ENCODE measurements at regions not wholly inside any gene's neighbourhood (a gene's known extent, or its start where the extent isn't known, plus 50 kb on each side); places are given as distances from the start of the nearest gene placed in this dataset.

DNA sequence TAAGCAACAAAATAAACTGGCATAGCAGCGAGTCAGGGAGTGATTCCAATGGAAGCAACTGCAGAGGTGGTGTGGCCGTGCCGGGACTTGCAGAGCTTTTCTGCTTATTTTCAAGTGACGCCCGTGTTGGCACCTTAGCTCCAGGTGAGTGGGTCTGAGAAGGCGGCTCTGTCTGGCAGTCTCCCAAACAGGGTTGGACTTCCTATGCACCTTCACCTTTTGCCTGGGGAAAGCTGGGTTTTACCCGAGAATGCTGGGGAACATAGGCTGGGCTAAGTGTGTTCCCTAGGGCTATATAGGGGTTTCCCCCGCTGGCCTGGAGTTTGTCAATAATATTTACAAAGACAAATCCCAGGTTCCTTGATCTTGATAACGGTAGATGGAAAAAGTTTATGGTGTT, 179.9 kb upstream of the TBL1XR1 start:
- TF ChIP-seq POLR2AphosphoS5 (IDR thresholded peaks at IDR 0.05; ENCODE audit: borderline replicate concordance, low read depth, low read length) = no peak
- no peak for TF ChIP-seq EZH2 (IDR thresholded peaks at IDR 0.05)

Measured in SK-N-MC (cell line).